SK-N-SH treated with all-trans-retinoic acid at 6 μM for 48 hours (cell line): ENCODE measurements at regions not wholly inside any gene's neighbourhood (a gene's known extent, or its start where the extent isn't known, plus 50 kb on each side); places are given as distances from the start of the nearest gene placed in this dataset.

Source experiments
- ATAC-seq: fragments of 200-7000 bp; cut with Tn5 transposase; 3 replicates; pipeline ENCODE4 v1.9.1; 2020; ENCODE audit warnings: mild to moderate bottlenecking, moderate library complexity
- ARNTL ChIP-seq: fragments of 450-650 bp; formaldehyde crosslinking; IDR thresholded peaks from 2 replicates; pipeline ENCODE4 v1.5.0; 2020; ENCODE audit warnings: low read depth, mild to moderate bottlenecking, moderate library complexity, borderline replicate concordance
- BACH2 ChIP-seq: fragments of 250-450 bp; sonication (Bioruptor Pico); IDR thresholded peaks from 2 replicates; pipeline ENCODE4 v1.9.0; 2021; ENCODE audit warnings: mild to moderate bottlenecking, borderline replicate concordance
- CREB5 ChIP-seq: fragments of 250-450 bp; sonication (Bioruptor Pico); IDR thresholded peaks from 2 replicates; pipeline ENCODE4 v1.5.1; 2020; ENCODE audit warnings: low read depth, mild to moderate bottlenecking, moderate library complexity
- CSDC2 ChIP-seq: fragments of 250-450 bp; sonication (Bioruptor Pico); IDR thresholded peaks from 2 replicates; pipeline ENCODE4 v1.5.0; 2020; ENCODE audit warnings: mild to moderate bottlenecking, moderate library complexity
- CSRNP3 ChIP-seq: fragments of 250-450 bp; sonication (Bioruptor Pico); IDR thresholded peaks from 2 replicates; pipeline ENCODE4 v1.5.1; 2021; ENCODE audit warnings: mild to moderate bottlenecking, moderate library complexity
- ESRRG ChIP-seq: fragments of 250-450 bp; sonication (Bioruptor Pico); IDR thresholded peaks from 2 replicates; pipeline ENCODE4 v1.6.1; 2021; ENCODE audit warnings: mild to moderate bottlenecking
- GLIS3 ChIP-seq: fragments of 250-450 bp; sonication (Bioruptor Pico); IDR thresholded peaks from 2 replicates; pipeline ENCODE4 v1.5.0; 2020; ENCODE audit warnings: mild to moderate bottlenecking, moderate library complexity
- ISL1 ChIP-seq: fragments of 250-450 bp; sonication (Bioruptor Pico); IDR thresholded peaks from 2 replicates; pipeline ENCODE4 v2.1.2; 2022; ENCODE audit warnings: mild to moderate bottlenecking, moderate library complexity
- OSR1 ChIP-seq: fragments of 250-450 bp; sonication (Bioruptor Pico); IDR thresholded peaks from 2 replicates; pipeline ENCODE4 v1.8.0; 2022; ENCODE audit warnings: moderate library complexity, mild to moderate bottlenecking, inconsistent platforms
- POU6F1 ChIP-seq: fragments of 250-450 bp; sonication (Bioruptor Pico); IDR thresholded peaks from 2 replicates; pipeline ENCODE4 v1.8.0; 2021; ENCODE audit warnings: low read depth, mild to moderate bottlenecking, moderate library complexity, borderline replicate concordance
- PPARA ChIP-seq: fragments of 250-450 bp; sonication (Bioruptor Pico); IDR thresholded peaks from 2 replicates; pipeline ENCODE4 v1.5.0; 2020; ENCODE audit warnings: mild to moderate bottlenecking, borderline replicate concordance
- RARB ChIP-seq: fragments of 250-450 bp; sonication (Bioruptor Pico); IDR thresholded peaks from 2 replicates; pipeline ENCODE4 v1.8.0; 2021; ENCODE audit warnings: mild to moderate bottlenecking, moderate library complexity
- SNAI2 ChIP-seq: fragments of 250-450 bp; sonication (Bioruptor Pico); IDR thresholded peaks from 2 replicates; pipeline ENCODE4 v1.5.0; 2020; ENCODE audit warnings: mild to moderate bottlenecking, moderate library complexity
- TCF4 ChIP-seq: fragments of 250-450 bp; sonication (Bioruptor Pico); IDR thresholded peaks from 2 replicates; pipeline ENCODE4 v1.8.0; 2021; ENCODE audit warnings: mild to moderate bottlenecking, moderate library complexity, borderline replicate concordance
- TOX ChIP-seq: fragments of 250-450 bp; sonication (Bioruptor Pico); IDR thresholded peaks from 2 replicates; pipeline ENCODE4 v1.8.0; 2021; ENCODE audit warnings: mild to moderate bottlenecking, moderate library complexity, borderline replicate concordance
- TSHZ2 ChIP-seq: fragments of 250-450 bp; sonication (Bioruptor Pico); IDR thresholded peaks from 2 replicates; pipeline ENCODE4 v1.5.0; 2020; ENCODE audit warnings: mild to moderate bottlenecking, moderate library complexity
- ZC3H10 ChIP-seq: fragments of 250-450 bp; sonication (Bioruptor Pico); IDR thresholded peaks from 2 replicates; pipeline ENCODE4 v1.5.1; 2021; ENCODE audit warnings: mild to moderate bottlenecking, moderate library complexity
- ZFP3 ChIP-seq: fragments of 250-450 bp; sonication (Bioruptor Pico); IDR thresholded peaks from 2 replicates; pipeline ENCODE4 v1.5.0; 2020; ENCODE audit warnings: mild to moderate bottlenecking, moderate library complexity
- ZFP30 ChIP-seq: fragments of 450-650 bp; formaldehyde crosslinking; IDR thresholded peaks from 2 replicates; pipeline ENCODE4 v1.5.0; 2022; ENCODE audit warnings: mild to moderate bottlenecking, moderate library complexity
- ZNF565 ChIP-seq: fragments of 450-650 bp; formaldehyde crosslinking; conservative IDR thresholded peaks from 2 replicates; pipeline ENCODE4 v1.5.0; 2020; ENCODE audit warnings: low read depth, mild to moderate bottlenecking, moderate library complexity
- ZNF70 ChIP-seq: fragments of 450-650 bp; formaldehyde crosslinking; IDR thresholded peaks from 2 replicates; pipeline ENCODE4 v1.5.0; 2020; ENCODE audit warnings: mild to moderate bottlenecking, moderate library complexity
- ZNF8 ChIP-seq: fragments of 450-650 bp; formaldehyde crosslinking; IDR thresholded peaks from 2 replicates; pipeline ENCODE4 v1.5.0; 2020; ENCODE audit warnings: mild to moderate bottlenecking, moderate library complexity

GRCh38 chr18:10397004-10397403 is 57.4 kb upstream of the APCDD1 start:
- ATAC-seq: no peak
- TF ChIP-seq PPARA (CRISPR knock-in tag) (no peak), ZFP30 (CRISPR knock-in tag) (no peak), RARB (CRISPR knock-in tag) (no peak), GLIS3 (CRISPR knock-in tag) (no peak), ZC3H10 (CRISPR knock-in tag) (no peak), POU6F1 (CRISPR knock-in tag) (no peak), CSDC2 (no peak), CSRNP3 (no peak), SNAI2 (CRISPR knock-in tag) (no peak), BACH2 (CRISPR knock-in tag) (no peak), OSR1 (CRISPR knock-in tag) (no peak), ZFP3 (CRISPR knock-in tag) (no peak), CREB5 (no peak), ZNF70 (CRISPR knock-in tag) (no peak), ESRRG (CRISPR knock-in tag) (no peak), ISL1 (CRISPR knock-in tag) (no peak), TOX (no peak), TCF4 (CRISPR knock-in tag) (no peak), ZNF8 (CRISPR knock-in tag) (no peak), ZNF565 (CRISPR knock-in tag) (no peak)

DNA sequence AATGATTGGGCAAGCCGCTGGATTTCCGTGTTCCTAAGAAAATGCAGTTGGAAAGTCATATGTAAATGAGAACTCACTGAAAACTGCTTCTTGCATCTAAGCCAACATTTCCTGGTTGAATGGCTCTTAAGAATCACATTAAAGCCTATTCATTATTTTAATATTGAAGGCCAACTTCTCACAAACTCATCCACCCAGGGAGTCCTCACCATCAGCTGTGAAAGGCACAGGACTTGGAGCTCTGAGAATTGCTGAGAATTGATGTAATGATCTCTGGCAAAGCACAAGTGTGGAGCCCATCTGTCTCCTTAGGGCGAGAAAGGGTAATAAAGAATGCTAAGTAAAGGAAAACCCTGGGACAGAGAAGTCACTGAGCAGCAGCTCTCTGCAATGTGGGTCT is 55.9 kb upstream of the APCDD1 start:
- no peak for ATAC-seq
- no peak for TF ChIP-seq ISL1 (CRISPR knock-in tag)
- TF ChIP-seq POU6F1 (CRISPR knock-in tag): no peak
- no peak for TF ChIP-seq ARNTL
- no peak for TF ChIP-seq TCF4 (CRISPR knock-in tag)
- no peak for TF ChIP-seq ZNF565 (CRISPR knock-in tag)
- TF ChIP-seq CSDC2: no peak

- ATAC-seq: no peak
- TF ChIP-seq ESRRG (CRISPR knock-in tag): no peak
- no peak for TF ChIP-seq ZNF70 (CRISPR knock-in tag)
These were observed 55.0 kb upstream of the APCDD1 start for GRCh38 chr18:10399465-10399864.

DNA sequence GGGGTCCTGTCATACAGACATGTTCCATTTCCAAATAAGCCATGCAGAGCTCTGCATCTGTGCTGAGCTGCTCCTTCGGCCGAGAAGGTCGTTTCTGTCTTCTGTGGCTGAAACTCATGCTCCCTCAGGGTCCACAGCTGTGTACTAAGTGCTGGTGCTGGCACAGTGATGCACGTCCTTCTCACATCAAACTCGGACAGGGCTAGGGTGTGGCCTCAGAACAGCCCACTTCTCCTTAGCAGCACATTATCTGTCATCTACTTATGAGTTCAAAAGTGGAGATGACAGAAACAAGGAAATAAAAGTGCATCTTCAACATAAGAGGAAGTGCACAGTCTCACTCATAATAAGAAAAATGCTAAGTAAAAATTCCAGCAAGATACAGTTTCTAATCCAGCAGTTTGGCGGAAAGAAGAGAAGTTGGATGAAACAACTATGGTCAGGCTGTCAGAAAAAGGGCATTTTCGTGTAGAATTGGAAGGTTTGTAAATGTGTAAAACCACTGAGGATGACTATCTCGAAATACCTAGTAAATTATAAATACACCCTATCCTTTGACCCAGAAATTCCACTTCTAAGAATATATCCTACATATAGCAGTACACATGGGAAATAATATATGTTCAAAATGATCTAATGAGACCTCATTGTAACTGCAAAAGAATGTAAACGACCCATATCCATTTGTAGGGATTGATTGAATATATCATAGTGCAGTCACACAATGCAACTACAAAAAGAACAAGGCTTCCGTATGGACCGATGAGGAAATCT is 53.7 kb upstream of the APCDD1 start:
- ATAC-seq: no peak
- TF ChIP-seq TCF4 (CRISPR knock-in tag): no peak
- TF ChIP-seq ZFP30 (CRISPR knock-in tag): no peak
- no peak for TF ChIP-seq TSHZ2 (CRISPR knock-in tag)
- TF ChIP-seq ESRRG (CRISPR knock-in tag): no peak
- TF ChIP-seq ARNTL: no peak
- TF ChIP-seq ISL1 (CRISPR knock-in tag): no peak
- TF ChIP-seq OSR1 (CRISPR knock-in tag): no peak
- TF ChIP-seq ZNF8 (CRISPR knock-in tag): no peak
- no peak for TF ChIP-seq CSDC2
- no peak for TF ChIP-seq POU6F1 (CRISPR knock-in tag)
- no peak for TF ChIP-seq CREB5
